ENCODE measurements at regions not wholly inside any gene's neighbourhood (a gene's known extent, or its start where the extent isn't known, plus 50 kb on each side); places are given as distances from the start of the nearest gene placed in this dataset.

DNA sequence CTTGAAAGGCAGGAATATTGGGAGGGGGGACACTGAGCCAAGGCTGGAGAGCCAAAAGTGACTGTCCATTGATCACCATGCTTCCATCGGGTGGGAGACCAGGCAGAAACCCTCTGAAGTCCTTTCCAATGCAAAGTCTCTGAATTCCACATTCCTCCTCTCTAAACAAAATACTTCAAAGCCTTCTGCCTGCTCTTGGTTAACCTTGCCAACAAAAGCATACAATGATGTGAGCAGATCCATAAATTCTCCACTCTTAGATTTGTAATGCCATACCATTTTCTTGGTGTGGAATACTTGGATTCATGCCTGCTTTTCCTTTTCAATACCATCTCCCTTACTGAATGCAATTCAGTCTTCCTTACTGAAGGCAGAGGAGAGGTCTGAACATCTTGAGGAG, 74.1 kb upstream of the FAM9B start:
- Histone ChIP-seq H3K36me3 (no peaks in the 10 kb centered on the region), H3K4me3 (no peak overlapping the region), H3K9me3 (no peaks in the 10 kb centered on the region), H3K9ac (ENCODE audit: low read depth in 2 of 2, low read length in 2 of 2) (no peak overlapping the region), H3K4me1 (no peaks in the 10 kb centered on the region), H3K27me3 (no peaks in the 10 kb centered on the region), H3K27ac (no peak overlapping the region)
- intact Hi-C loops (cut with DNase I) = no loop called here
- DNase-seq = no peak
- TF ChIP-seq, protein P1, sequence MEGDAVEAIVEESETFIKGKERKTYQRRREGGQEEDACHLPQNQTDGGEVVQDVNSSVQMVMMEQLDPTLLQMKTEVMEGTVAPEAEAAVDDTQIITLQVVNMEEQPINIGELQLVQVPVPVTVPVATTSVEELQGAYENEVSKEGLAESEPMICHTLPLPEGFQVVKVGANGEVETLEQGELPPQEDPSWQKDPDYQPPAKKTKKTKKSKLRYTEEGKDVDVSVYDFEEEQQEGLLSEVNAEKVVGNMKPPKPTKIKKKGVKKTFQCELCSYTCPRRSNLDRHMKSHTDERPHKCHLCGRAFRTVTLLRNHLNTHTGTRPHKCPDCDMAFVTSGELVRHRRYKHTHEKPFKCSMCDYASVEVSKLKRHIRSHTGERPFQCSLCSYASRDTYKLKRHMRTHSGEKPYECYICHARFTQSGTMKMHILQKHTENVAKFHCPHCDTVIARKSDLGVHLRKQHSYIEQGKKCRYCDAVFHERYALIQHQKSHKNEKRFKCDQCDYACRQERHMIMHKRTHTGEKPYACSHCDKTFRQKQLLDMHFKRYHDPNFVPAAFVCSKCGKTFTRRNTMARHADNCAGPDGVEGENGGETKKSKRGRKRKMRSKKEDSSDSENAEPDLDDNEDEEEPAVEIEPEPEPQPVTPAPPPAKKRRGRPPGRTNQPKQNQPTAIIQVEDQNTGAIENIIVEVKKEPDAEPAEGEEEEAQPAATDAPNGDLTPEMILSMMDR (IDR thresholded peaks at IDR 0.05) = no peak

- TF ChIP-seq, protein P1 (IDR thresholded peaks at IDR 0.05) = no peak
- no peak for DNase-seq
- H3K4me1 ChIP-seq = no peaks in the 10 kb centered on the region
- no peaks in the 10 kb centered on the region for H3K9me3 ChIP-seq
- intact Hi-C loops (cut with DNase I) = no loop called here
- no peak overlapping the region for H3K27ac ChIP-seq
- no peaks in the 10 kb centered on the region for H3K27me3 ChIP-seq
- H3K9ac ChIP-seq (ENCODE audit: low read depth in 2 of 2, low read length in 2 of 2) = no peak overlapping the region
- no peaks in the 10 kb centered on the region for H3K36me3 ChIP-seq
- no peak overlapping the region for H3K4me3 ChIP-seq
Observed at GRCh38 chrX:9110808-9111207, 76.9 kb upstream of the FAM9B start.

- no peak overlapping the region for H3K9ac ChIP-seq (ENCODE audit: low read depth in 2 of 2, low read length in 2 of 2)
- intact Hi-C loops (cut with DNase I) = no loop called here
- DNase-seq = no peak
- no peaks in the 10 kb centered on the region for H3K27me3 ChIP-seq
- no peaks in the 10 kb centered on the region for H3K9me3 ChIP-seq
- no peak overlapping the region for H3K27ac ChIP-seq
- H3K4me1 ChIP-seq = no peaks in the 10 kb centered on the region
- H3K4me3 ChIP-seq = no peak overlapping the region
- no peaks in the 10 kb centered on the region for H3K36me3 ChIP-seq
- TF ChIP-seq, protein P1 (IDR thresholded peaks at IDR 0.05) = no peak
Observed at GRCh38 chrX:9114245-9114644, 80.3 kb upstream of the FAM9B start.

- TF ChIP-seq, protein P1 (IDR thresholded peaks at IDR 0.05) = no peak
- H3K27me3 ChIP-seq = no peaks in the 10 kb centered on the region
- H3K9me3 ChIP-seq = no peaks in the 10 kb centered on the region
- no peaks in the 10 kb centered on the region for H3K4me1 ChIP-seq
- no peak overlapping the region for H3K9ac ChIP-seq (ENCODE audit: low read depth in 2 of 2, low read length in 2 of 2)
- no peaks in the 10 kb centered on the region for H3K36me3 ChIP-seq
- no peak overlapping the region for H3K4me3 ChIP-seq
- no peak overlapping the region for H3K27ac ChIP-seq
- DNase-seq = no peak
- intact Hi-C loops (cut with DNase I) = no loop called here
Observed at GRCh38 chrX:9117851-9118250, 83.9 kb upstream of the FAM9B start.

DNA sequence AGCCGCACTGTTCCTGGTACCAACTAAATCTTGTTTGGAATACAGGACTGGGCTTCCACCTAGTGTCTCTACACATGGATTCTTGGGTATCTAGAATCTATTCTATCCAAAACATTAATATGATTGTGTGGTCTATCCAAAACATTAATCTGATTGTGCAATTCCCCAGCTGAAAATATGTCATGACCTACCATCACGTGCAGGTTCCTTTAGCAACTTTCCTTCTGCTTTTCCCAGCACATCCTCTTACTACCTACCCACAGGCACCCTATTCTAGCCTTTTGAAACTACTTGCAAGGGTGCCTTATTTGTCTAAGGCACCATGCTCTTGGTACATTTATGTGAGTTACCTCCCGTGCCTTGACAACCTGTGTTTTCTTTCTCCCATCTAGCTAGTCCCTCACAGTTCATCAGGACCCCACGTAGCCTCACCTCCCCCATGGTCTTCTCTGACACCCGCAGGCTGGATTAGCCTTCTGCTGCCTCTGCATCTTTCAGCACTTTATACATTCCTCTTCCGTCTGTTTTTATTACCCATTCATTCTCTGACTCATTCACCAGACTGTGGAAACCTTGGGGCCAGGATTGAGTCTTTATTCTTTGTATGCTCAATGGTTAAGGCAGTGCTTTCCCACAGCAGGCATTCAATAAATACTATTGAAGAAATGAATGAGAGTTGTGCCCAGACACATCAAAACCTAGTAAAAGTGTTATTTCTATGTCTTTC, 88.8 kb upstream of the FAM9B start:
- Histone ChIP-seq H3K9me3 (no peaks in the 10 kb centered on the region), H3K36me3 (no peaks in the 10 kb centered on the region), H3K27me3 (no peaks in the 10 kb centered on the region), H3K27ac (no peak overlapping the region), H3K4me1 (no peaks in the 10 kb centered on the region), H3K4me3 (no peak overlapping the region), H3K9ac (ENCODE audit: low read depth in 2 of 2, low read length in 2 of 2) (no peak overlapping the region)
- intact Hi-C loops (cut with DNase I) = no loop called here
- TF ChIP-seq, protein P1 (IDR thresholded peaks at IDR 0.05) = no peak
- DNase-seq = no peak
